K562 (cell line): ENCODE measurements at regions not wholly inside any gene's neighbourhood (a gene's known extent, or its start where the extent isn't known, plus 50 kb on each side); places are given as distances from the start of the nearest gene placed in this dataset.
"Not testable (repeated sequence)": the region's sequence is repeated elsewhere in the genome, so short reads cannot be mapped to it uniquely, and the experiment has no call there.

Source experiments
- ATAC-seq: fragments of 200-7000 bp; cut with Tn5 transposase; 3 replicates; pipeline ENCODE4 v1.9.1; 2020; ENCODE audit warnings: moderate library complexity
- BruUV-seq: library from RNA; stranded (reverse); fragments of 400-500 nt; replicated peaks from 2 replicates; lab custom pipeline; 2021; lab: Mats Ljungman, UMichigan
- CTCF ChIA-PET: fragments of 300-600 bp; formaldehyde crosslinking; extraction: SDS; loops from one replicate; lab custom pipeline; 2021; ENCODE audit warnings: low intra/inter-chr PET ratio; lab: Yijun Ruan, JAX
- POLR2A ChIA-PET: fragments of 300-600, 350-650 bp; sonication (Branson Sonifier 250); formaldehyde crosslinking; extraction: SDS; loops from one replicate; lab custom pipeline; 2021; ENCODE audit warnings: antibody characterized with exemption, inconsistent platforms; lab: Yijun Ruan, JAX
- DNase-seq, 4 experiments: peaks; one replicate each; pipeline versions ENCODE4 v3.0.0 to v3.0.0-alpha.2; 2011 to 2018; ENCODE audit warnings: low spot score in 3 of 4, mixed read lengths in 3 of 4; ENCODE audit errors: extremely low read depth in 1 of 4
- FAIRE-seq: peaks from 2 replicates; lab custom pipeline; 2011; peaks lifted over from hg19 to GRCh38; lab: Jason Lieb, UNC
- H2AFZ ChIP-seq: 2 replicates; pipeline ENCODE4 v1.6.0; 2011; ENCODE audit warnings: low read depth, low read length, control low read depth, inconsistent platforms
- H3K27ac ChIP-seq: fragments of 200-600 bp; 3 replicates; pipeline ENCODE4 v1.8.0; 2011; ENCODE audit warnings: low read depth, mild to moderate bottlenecking, control low read depth, inconsistent platforms, low read length, moderate library complexity, mixed read lengths; ENCODE audit errors: extremely low read depth
- H3K27me3 ChIP-seq, 2 experiments: fragments of 300-600 bp in 1 of 2; 2 replicates in 1 of 2; 3 replicates in 1 of 2; pipeline versions ENCODE4 v1.6.0 to v1.8.0; 2011; ENCODE audit warnings: inconsistent platforms in 2 of 2, low read length in 2 of 2, mild to moderate bottlenecking in 1 of 2, mixed read lengths in 1 of 2, moderate library complexity in 1 of 2; ENCODE audit not compliant: control insufficient read depth in 2 of 2, insufficient read depth in 2 of 2
- H3K36me3 ChIP-seq: fragments of 300-600 bp; 3 replicates; pipeline ENCODE4 v1.8.0; 2011; ENCODE audit warnings: mild to moderate bottlenecking, low read length, inconsistent platforms; ENCODE audit not compliant: control insufficient read depth, insufficient read depth
- H3K4me1 ChIP-seq, 2 experiments: fragments of 200-600 bp in 1 of 2; replicated peaks in 1 of 2; 2 replicates in 1 of 2; 3 replicates in 1 of 2; pipeline versions ENCODE4 v1.5.1 to v1.8.0; 2011; ENCODE audit warnings: inconsistent platforms in 2 of 2, low read length in 2 of 2, mild to moderate bottlenecking in 1 of 2, mixed read lengths in 1 of 2, moderate library complexity in 1 of 2; ENCODE audit not compliant: control insufficient read depth in 2 of 2, insufficient read depth in 2 of 2
- H3K4me2 ChIP-seq: 2 replicates; pipeline ENCODE4 v1.6.1; 2011; ENCODE audit warnings: low read length, control low read depth, inconsistent platforms, mixed read lengths; ENCODE audit not compliant: insufficient read depth
- H3K4me3 ChIP-seq: fragments of 200-600 bp; sonication (generic), shearing (Covaris generic); 2 replicates; pipeline ENCODE4 v1.5.1; 2016; ENCODE audit warnings: control low read depth, inconsistent platforms
- H3K79me2 ChIP-seq: fragments of 200-600 bp; 3 replicates; pipeline ENCODE4 v1.8.0; 2011; ENCODE audit warnings: low read length, inconsistent platforms; ENCODE audit not compliant: control insufficient read depth, insufficient read depth
- H3K9ac ChIP-seq, 2 experiments: 2 replicates each; pipeline versions ENCODE4 v1.6.0 to v1.6.1; 2011; ENCODE audit warnings: low read depth in 2 of 2, low read length in 2 of 2, control low read depth in 1 of 2, inconsistent platforms in 1 of 2, mild to moderate bottlenecking in 1 of 2, mixed read lengths in 1 of 2; ENCODE audit not compliant: insufficient read depth in 1 of 2
- H3K9me1 ChIP-seq: one replicate; pipeline ENCODE4 v1.6.0; 2011; ENCODE audit warnings: inconsistent platforms, mild to moderate bottlenecking, low read length, moderate library complexity; ENCODE audit not compliant: control insufficient read depth, insufficient read depth
- H3K9me3 ChIP-seq: replicated peaks from 2 replicates; pipeline ENCODE4 v1.5.1; 2011; ENCODE audit warnings: low read depth, low read length, inconsistent platforms; ENCODE audit not compliant: control insufficient read depth, insufficient read depth
- H4K20me1 ChIP-seq: replicated peaks from 2 replicates; pipeline ENCODE4 v1.6.1; 2011; ENCODE audit warnings: low read length, inconsistent platforms, mixed read lengths; ENCODE audit not compliant: control insufficient read depth, insufficient read depth
- DACH1 ChIP-seq: fragments of 450-650 bp; IDR thresholded peaks from 2 replicates; pipeline ENCODE4 v1.6.1; 2018; ENCODE audit not compliant: partially characterized antibody
- MED1 ChIP-seq: sonication (generic); formaldehyde crosslinking; IDR thresholded peaks from 2 replicates; pipeline ENCODE4 v1.8.1; 2023; ENCODE audit warnings: missing genetic modification reagents, borderline replicate concordance
- POLR2A ChIP-seq: fragments of 450-650 bp; conservative IDR thresholded peaks from 2 replicates; pipeline ENCODE4 v1.6.1; 2016
- PRMT5 ChIP-seq: sonication (generic); formaldehyde crosslinking; IDR thresholded peaks from 2 replicates; pipeline ENCODE4 v1.5.0; 2020; ENCODE audit warnings: missing genetic modification reagents
- PTTG1 ChIP-seq: fragments of 450-650 bp; IDR thresholded peaks from 2 replicates; pipeline ENCODE4 v1.6.1; 2016; ENCODE audit warnings: low read depth, mild to moderate bottlenecking, missing genetic modification characterization, missing compliant biosample characterization
- SMAD1 ChIP-seq: fragments of 150-350 bp; IDR thresholded peaks from 2 replicates; pipeline ENCODE4 v1.6.1; 2014; ENCODE audit warnings: low read length, low read depth; ENCODE audit not compliant: partially characterized antibody
- YY1 ChIP-seq, 3 experiments: IDR thresholded peaks; 2 replicates each; pipeline ENCODE4 v1.6.1; 2011; ENCODE audit warnings: low read length in 2 of 3, mild to moderate bottlenecking in 2 of 3, moderate library complexity in 2 of 3, borderline replicate concordance in 1 of 3, control low read depth in 1 of 3, low read depth in 1 of 3; ENCODE audit not compliant: insufficient read depth in 3 of 3, insufficient replicate concordance in 2 of 3, control insufficient read depth in 1 of 3, insufficient read length in 1 of 3; ENCODE audit errors: extremely low read depth in 1 of 3
- ZFP1 ChIP-seq: fragments of 450-650 bp; formaldehyde crosslinking; IDR thresholded peaks from 2 replicates; pipeline ENCODE4 v1.4.0; 2020; ENCODE audit warnings: mild to moderate bottlenecking, mixed read lengths
- WGBS: fragments of 100-300 bp; shearing (Covaris generic); methylation state at CpG from one replicate; pipeline ENCODE4 v1.1.6; 2016; ENCODE audit warnings: low coverage, mixed read lengths; ENCODE audit not compliant: insufficient coverage; ENCODE audit errors: missing lambda C conversion rate; 5-methylcytosine and 5-hydroxymethylcytosine counted together
- in situ Hi-C: fragments of 300-500 bp; cut with MboI; formaldehyde crosslinking; loops from 4 replicates; pipeline ENCODE4 v1.15.0; 2018; ENCODE audit warnings: inconsistent platforms, mixed read lengths
- intact Hi-C: fragments of 100-400 bp; cut with micrococcal nuclease; formaldehyde crosslinking; loops from 2 replicates; pipeline ENCODE4 v1.14.2; 2022
- TF ChIP-seq, protein P1 (sequence below), 2 experiments: fragments of 450-650 bp; formaldehyde crosslinking in 1 of 2; IDR thresholded peaks; 2 replicates each; pipeline versions ENCODE4 v1.4.0 to v1.6.1; 2014 to 2020; ENCODE audit warnings: mild to moderate bottlenecking in 2 of 2, borderline replicate concordance in 1 of 2, low read depth in 1 of 2
- TF ChIP-seq, protein P2 (sequence below): fragments of 250-450 bp; sonication (Bioruptor Pico); IDR thresholded peaks from 2 replicates; pipeline ENCODE4 v1.8.0; 2022; ENCODE audit warnings: moderate library complexity, mild to moderate bottlenecking, inconsistent platforms

DNA sequence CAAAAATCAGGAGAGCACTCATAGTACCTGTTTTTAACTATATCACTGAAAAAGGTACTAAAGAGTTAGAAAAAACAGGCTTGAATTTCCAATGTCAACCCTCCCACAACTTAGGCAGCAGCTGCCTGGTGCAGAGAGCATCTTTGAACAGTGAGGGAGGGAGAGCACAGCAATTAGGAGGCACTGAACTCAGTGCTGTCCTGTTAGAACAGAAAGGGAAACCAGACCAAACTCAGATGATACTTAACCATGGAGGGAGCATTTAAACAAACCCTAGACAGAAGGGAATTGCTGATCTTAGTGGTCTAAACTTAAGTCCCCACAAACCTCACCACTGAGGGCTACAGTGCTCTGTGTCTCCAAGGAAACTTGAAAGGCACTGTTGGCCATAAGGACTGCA is 179.2 kb upstream of the AGTR1 start (continued):
- TF ChIP-seq, protein P1, sequence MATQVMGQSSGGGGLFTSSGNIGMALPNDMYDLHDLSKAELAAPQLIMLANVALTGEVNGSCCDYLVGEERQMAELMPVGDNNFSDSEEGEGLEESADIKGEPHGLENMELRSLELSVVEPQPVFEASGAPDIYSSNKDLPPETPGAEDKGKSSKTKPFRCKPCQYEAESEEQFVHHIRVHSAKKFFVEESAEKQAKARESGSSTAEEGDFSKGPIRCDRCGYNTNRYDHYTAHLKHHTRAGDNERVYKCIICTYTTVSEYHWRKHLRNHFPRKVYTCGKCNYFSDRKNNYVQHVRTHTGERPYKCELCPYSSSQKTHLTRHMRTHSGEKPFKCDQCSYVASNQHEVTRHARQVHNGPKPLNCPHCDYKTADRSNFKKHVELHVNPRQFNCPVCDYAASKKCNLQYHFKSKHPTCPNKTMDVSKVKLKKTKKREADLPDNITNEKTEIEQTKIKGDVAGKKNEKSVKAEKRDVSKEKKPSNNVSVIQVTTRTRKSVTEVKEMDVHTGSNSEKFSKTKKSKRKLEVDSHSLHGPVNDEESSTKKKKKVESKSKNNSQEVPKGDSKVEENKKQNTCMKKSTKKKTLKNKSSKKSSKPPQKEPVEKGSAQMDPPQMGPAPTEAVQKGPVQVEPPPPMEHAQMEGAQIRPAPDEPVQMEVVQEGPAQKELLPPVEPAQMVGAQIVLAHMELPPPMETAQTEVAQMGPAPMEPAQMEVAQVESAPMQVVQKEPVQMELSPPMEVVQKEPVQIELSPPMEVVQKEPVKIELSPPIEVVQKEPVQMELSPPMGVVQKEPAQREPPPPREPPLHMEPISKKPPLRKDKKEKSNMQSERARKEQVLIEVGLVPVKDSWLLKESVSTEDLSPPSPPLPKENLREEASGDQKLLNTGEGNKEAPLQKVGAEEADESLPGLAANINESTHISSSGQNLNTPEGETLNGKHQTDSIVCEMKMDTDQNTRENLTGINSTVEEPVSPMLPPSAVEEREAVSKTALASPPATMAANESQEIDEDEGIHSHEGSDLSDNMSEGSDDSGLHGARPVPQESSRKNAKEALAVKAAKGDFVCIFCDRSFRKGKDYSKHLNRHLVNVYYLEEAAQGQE (IDR thresholded peaks at IDR 0.05; ENCODE audit: borderline replicate concordance), result no peak
- TF ChIP-seq, protein P1 (CRISPR knock-in tag; IDR thresholded peaks at IDR 0.05; ENCODE audit: low read depth), result no peak
- TF ChIP-seq PRMT5 (CRISPR knock-in tag) (no peak), PTTG1 (tag) (no peak), POLR2A (no peak), YY1 (IDR thresholded peaks at IDR 0.05; ENCODE audit: borderline replicate concordance in 1 of 3, control insufficient read depth in 1 of 3, extremely low read depth in 1 of 3, insufficient read depth in 3 of 3, insufficient read length in 1 of 3, insufficient replicate concordance in 2 of 3, low read depth in 1 of 3, low read length in 2 of 3) (no peak), MED1 (CRISPR knock-in tag) (no peak), DACH1 (no peak), SMAD1 (no peak), ZFP1 (CRISPR knock-in tag) (no peak)
- TF ChIP-seq, protein P2, sequence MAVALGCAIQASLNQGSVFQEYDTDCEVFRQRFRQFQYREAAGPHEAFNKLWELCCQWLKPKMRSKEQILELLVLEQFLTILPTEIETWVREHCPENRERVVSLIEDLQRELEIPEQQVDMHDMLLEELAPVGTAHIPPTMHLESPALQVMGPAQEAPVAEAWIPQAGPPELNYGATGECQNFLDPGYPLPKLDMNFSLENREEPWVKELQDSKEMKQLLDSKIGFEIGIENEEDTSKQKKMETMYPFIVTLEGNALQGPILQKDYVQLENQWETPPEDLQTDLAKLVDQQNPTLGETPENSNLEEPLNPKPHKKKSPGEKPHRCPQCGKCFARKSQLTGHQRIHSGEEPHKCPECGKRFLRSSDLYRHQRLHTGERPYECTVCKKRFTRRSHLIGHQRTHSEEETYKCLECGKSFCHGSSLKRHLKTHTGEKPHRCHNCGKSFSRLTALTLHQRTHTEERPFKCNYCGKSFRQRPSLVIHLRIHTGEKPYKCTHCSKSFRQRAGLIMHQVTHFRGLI (CRISPR knock-in tag), result no peak
- TF ChIP-seq, all 486 proteins: peak for 0

DNA sequence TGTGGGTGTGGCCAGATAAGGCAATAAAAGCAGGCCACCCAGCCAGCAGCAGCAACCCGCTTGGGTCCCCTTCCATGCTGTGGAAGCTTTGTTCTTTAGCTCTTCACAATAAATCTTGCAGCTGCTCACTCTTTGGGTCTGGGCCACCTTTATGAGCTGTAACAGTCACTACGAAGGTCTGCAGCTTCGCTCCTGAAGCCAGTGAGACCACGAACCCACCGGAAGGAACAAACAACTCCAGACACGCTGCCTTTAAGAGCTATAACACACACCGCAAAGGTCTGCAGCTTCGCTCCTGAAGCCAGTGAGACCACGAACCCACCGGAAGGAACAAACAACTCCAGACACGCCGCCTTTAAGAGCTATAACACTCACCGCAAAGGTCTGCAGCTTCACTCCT is 172.1 kb upstream of the AGTR1 start:
- H3K27me3 ChIP-seq, H2AFZ ChIP-seq, H3K4me1 ChIP-seq, H3K9me1 ChIP-seq, H3K27ac ChIP-seq, H3K9me3 ChIP-seq, H3K4me3 ChIP-seq, H3K4me2 ChIP-seq, H3K9ac ChIP-seq, POLR2A ChIA-PET, BruUV-seq, ATAC-seq, H3K79me2 ChIP-seq, CTCF ChIA-PET, DNase-seq, FAIRE-seq, intact Hi-C loops, H4K20me1 ChIP-seq, in situ Hi-C loops, H3K36me3 ChIP-seq: not testable (repeated sequence)
- WGBS, result 2% methylated on average over 10 of the region's 13 CpGs
